GM18861 (cell line): ENCODE measurements at regions not wholly inside any gene's neighbourhood (a gene's known extent, or its start where the extent isn't known, plus 50 kb on each side); places are given as distances from the start of the nearest gene placed in this dataset.
"Not testable (repeated sequence)": the region's sequence is repeated elsewhere in the genome, so short reads cannot be mapped to it uniquely, and the experiment has no call there.

ENCODE experiments used
- ATAC-seq: cut with Tn5 transposase; IDR thresholded peaks from one replicate; pipeline ENCODE4 v1.9.1; 2021; ENCODE audit not compliant: unreplicated experiment

DNA sequence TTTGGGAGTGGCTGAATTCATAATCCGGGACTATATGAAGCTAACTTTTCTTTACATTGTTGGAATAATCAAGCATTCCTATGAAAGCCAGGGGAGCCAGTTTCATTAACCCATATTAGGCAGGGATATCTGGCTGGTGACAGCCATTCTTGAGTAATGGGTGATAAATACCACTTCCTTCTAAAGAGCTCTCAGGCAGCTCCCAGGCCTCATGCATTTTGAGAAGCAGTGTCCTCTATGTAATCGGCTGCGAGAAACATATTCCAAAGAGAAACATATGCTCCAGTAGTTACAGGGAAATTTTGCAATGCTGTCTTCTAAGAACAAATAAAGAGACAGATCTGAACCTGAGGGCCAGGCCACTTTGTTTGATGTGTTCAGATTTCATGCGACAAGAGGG is 83.1 kb downstream of the MSX2 start:
- no peak for ATAC-seq

DNA sequence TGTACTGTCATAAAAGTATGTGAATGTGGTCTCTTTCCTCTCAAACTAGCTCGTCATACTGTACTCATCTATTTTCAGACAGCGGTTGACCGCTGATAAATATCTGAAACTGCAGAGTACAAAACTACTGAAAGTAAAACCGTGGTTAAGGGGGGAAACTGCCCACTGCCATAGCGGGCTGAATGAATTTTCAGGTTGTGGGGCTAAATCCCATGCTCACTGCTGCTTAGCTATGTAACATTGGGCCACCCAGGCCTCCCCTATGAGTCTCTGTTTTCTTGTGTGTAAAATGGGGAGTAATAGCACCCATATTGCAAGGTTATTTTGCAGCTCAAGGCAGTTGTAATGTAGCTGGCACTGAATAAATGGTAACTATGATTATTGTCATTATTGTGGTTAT is 82.3 kb downstream of the MSX2 start:
- ATAC-seq, result no peak

DNA sequence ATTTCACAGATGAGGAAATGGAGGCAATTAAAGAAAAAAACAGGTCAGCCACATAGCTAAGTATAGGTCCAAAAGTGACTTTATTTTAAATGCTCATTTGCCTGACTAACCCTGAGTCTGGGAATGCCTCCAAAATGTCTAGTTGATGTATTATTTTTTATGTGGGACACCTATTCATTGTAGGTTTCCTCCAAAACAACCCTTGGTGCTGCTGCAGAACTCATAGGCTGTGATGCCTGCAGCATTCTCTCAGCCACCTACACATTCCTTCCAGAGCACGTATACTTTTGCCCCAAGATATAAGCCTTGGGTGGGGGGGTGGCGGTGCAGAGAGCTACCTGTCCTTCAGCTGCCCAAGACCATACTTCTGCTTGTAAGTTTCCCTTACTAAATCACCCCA is 77.4 kb downstream of the MSX2 start:
- ATAC-seq, result no peak

DNA sequence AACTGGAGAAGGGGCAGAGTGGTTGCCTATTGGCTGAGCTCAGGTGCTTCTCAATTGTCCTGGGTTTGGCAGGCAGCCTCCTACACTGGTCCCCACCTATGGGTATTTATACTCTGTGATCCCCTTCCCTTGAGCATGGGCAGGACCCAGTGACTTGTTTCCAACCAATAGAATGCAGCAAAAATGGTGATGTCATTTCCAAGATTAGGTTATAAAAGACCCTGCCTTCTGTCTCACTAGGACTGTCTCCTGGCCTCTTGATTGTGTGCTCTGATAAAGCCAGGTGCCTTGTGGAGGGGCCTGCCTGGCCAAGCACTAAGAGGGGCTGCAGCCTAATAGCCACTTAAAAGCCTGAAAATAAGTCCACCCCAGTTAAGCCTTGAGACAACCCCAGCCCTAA is 76.1 kb downstream of the MSX2 start:
- ATAC-seq, result no peak

DNA sequence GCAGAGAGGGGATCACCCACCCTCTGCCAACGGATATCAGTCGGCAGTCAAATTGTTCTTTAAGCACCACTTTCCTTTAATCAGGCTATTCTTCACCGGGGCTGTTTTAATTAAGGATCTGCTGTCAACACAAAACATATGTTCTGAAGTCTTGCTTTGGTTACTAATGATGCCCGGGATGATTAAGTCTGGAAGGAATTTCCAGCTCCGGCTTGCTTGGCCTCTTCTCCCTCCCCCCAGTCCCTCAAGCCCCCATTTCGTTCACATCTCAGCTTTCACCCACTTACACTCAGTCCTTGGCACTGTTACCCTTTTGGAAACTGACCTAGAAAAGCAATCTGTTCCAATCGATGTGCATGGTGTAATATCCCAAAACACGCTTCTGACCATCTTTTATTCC is 74.7 kb downstream of the MSX2 start:
- ATAC-seq, result no peak

DNA sequence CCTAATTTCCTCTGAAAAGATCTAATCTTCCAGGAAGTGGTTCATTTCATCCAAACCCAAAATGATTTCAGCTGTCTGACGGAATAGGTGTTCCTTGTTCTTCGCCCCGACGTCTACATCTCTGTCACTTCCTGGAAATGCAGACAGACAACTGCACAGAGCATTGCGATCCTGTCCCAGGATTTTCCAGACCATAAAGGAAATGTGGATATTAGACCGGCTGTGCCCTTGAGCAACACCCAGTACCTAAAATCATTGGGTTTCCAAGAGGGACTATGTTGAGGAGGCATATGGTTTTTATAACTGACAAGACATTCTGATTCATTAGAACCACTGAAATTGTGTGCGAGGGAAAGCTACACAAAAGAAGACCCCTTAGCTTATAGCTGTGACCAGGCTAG is 74.2 kb downstream of the MSX2 start:
- ATAC-seq, result no peak

DNA sequence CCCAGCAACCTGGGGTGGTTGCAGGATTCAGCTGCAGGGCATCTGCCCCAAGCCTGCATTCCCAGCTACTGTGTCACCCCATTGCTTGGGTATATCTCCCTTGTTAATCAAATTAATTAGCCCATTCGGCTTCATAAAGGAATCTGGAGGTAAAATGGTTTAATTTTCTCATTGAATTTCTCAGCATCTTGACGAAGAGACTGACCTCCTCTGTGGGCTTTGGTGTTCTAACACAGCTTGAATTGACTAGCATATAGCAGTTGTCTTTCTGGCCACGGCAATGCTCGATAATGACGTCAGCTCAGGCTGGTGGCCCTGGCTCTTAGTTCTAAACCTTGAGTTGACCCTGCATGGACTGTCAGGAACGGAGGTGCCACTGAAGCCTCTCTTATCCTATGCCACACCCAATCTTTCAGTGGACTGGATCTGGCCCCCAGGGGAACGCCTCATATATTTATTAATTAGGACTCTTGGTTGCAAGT is 72.4 kb downstream of the MSX2 start:
- ATAC-seq, result no peak

DNA sequence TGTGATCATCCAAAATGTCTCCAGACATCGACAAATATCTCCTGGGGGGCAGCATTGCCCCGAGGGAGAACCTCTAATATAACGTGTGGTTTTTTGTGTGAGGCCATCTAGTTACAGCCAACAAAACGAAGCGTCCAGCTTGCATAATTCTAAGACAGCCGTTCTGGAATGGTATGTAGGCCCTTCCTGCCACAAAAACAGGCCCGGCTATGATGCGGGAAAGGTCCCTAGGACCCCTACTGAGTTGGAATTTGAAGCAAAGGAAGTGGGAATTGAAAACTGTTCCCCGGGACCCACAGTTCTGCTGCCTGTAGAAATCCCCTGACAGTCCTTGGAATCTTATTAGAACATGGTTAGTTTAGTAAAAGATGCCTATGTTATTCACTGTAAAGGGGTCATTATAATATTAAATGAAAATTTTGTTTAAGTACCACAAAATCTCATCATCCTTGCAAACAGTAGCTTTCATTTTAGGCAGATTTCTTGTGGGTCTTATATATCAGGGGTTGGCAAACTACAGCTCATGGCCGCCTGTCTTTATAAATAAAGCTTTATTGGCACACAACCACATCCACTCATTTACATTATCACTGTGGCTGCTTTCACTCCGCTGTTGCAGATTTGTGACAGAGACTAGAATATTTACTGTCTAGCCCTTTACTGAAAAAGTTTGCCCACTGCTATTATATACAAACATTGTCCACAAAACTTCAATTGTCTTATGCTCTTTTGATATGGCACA is 70.7 kb downstream of the MSX2 start:
- no peak for ATAC-seq

DNA sequence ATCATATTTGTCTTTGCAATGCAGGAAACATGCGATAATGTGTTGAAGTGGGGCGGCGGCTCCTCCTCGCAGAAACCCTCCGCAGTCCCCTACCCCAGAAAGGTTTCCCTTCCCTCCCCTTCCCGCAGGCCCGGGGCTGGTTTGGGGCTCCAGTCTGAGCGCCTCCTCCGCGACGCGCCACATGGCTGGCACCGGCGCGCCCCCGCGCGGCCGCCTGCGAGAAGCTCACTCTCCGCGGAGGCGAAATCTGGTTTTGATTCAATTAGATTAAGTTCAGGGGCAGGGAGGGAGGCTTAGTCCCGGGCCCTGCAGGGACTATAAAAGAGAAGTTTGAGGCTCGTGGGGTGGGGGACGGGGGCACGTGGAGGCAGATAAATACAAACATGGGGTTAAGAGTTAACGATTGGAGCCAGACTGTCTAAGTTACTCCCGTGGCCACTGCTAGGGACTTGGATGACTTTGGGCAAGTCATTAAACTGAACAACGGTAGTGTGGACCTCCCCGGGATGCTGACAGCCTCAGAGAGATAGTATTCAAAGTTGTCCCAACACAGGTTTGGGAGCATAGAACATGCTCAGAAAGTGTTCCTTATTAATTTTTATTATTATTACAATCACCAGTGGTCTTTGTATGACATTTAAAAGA is 69.4 kb downstream of the MSX2 start:
- ATAC-seq, result no peak

DNA sequence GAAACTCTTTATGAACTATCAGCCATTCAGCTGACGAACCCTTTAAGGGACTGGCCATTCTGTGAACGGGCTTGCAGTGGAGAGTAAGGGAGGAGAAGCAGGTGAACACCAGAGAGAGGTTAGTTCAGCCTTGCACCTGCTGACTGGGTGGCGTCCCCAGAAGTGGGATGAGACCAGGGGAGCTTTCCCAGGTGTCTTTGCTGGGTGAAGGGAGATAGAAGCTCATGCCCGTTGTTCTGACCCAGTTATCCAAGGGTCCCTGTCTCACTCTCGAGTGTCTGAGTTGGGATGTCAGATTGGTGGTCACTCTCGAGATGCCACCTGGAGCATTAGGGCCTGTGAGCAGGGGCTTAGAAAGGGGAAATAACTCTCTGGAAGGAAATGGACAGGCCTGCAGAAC is 68.7 kb downstream of the MSX2 start:
- no peak for ATAC-seq

DNA sequence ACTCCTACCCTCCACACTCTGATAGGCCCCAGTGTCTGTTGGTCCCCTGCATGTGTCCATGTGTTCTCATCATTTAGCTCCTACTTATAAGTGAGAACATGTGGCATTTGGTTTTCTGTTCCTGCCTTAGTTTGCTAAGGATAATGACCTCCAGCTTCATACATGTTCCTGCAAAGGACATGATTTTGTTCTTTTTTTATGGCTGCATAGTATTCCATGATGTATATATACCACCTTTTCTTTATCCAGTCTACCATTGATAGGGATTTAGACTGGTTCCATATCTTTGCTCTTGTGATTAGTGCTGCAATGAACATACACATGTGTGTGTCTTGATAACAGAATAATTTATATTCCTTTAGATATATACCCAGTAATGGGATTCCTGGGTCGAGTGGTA is 67.9 kb downstream of the MSX2 start:
- not testable (repeated sequence) for ATAC-seq

DNA sequence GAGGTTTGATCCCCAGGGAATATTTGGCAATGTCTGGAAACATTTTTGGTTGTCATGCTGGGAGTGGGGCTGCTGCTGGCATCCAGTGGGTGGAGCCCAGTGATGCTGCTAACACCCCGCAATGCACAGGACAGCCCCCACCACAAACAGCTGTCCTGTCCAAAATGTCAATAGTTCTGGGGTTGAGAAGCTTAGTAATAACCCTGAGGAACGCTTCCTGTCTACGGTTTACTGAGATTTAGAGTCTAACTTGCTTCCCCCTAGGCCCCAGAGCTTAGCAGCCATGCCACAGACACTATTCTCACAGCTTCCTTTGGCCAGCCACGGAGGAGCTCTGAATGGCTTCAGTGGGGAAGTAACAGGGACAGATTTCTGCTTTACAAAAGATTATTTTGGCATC is 66.5 kb downstream of the MSX2 start:
- no peak for ATAC-seq

DNA sequence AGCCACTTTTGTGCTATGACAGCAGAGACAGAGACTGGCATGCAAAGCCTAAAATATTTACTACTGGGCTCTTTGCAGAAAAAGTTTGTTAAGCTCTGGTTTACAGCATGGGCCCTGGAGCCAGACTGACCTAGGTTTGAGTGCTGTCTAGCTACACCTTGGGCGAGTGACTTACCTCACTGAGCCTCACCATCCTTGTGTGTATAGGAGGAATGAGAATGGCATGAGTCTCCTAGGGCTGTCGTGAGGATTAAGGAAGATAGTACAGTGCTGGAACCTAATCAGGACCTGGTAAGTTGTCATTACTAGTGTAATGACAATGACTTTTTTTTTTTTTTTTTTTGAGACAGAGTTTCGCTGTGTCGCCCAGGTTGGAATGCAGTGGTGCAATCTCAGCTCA is 65.2 kb downstream of the MSX2 start:
- ATAC-seq, result no peak

DNA sequence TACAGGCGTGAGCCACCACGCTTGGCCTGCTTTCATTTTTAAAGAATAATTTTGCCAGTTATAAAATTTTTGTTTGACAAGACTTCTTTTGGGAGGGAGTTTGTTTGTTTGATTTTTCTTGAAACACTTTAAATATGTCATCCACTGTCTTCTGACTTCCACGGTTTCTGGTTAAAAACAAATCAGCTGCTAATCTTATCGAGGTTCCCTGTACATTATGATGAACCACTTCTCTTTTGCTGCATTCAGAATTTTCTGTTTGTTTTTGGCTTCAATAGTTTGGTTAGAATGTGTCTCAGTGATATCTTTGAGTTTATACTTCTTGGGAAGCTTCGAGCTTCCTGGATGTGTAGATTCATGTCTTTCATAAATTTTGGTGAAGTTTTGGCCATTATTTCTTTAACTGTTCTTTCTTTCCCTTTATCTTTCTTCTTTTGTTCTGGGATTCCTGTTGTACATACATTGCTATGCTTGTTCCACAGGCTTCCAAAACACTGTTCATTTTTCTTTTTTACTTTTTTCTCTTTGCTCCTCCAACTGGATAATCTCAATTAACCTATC is 60.8 kb downstream of the MSX2 start:
- ATAC-seq, result no peak
